WERI-Rb-1 (cell line): ENCODE measurements at regions not wholly inside any gene's neighbourhood (a gene's known extent, or its start where the extent isn't known, plus 50 kb on each side); places are given as distances from the start of the nearest gene placed in this dataset.

ENCODE experiments used
- DNase-seq: peaks from one replicate; pipeline ENCODE4 v3.0.0-alpha.2; 2020
- H3K27ac ChIP-seq: fragments of 250-450 bp; sonication (Bioruptor Pico); 2 replicates; pipeline ENCODE4 v1.5.1; 2020; ENCODE audit warnings: mild to moderate bottlenecking, moderate library complexity
- H3K27me3 ChIP-seq: fragments of 250-450 bp; sonication (Bioruptor Pico); 2 replicates; pipeline ENCODE4 v1.5.1; 2021; ENCODE audit warnings: mild to moderate bottlenecking, low read depth, moderate library complexity; ENCODE audit not compliant: insufficient read depth, severe bottlenecking
- H3K36me3 ChIP-seq: fragments of 250-450 bp; sonication (Bioruptor Pico); 2 replicates; pipeline ENCODE4 v1.5.1; 2020; ENCODE audit warnings: mild to moderate bottlenecking, moderate library complexity
- H3K4me3 ChIP-seq: 2 replicates; pipeline ENCODE4 v1.5.1; 2011; ENCODE audit warnings: low read depth, mild to moderate bottlenecking, control low read depth, low read length
- H3K9me3 ChIP-seq: fragments of 250-450 bp; sonication (Bioruptor Pico); 2 replicates; pipeline ENCODE4 v1.5.1; 2021; ENCODE audit warnings: mild to moderate bottlenecking, moderate library complexity; ENCODE audit not compliant: severe bottlenecking
- CTCF ChIP-seq: IDR thresholded peaks from 2 replicates; pipeline ENCODE4 v1.5.1; 2011; ENCODE audit warnings: low read depth, mild to moderate bottlenecking, control low read depth, inconsistent platforms, low read length

GRCh38 chr6:95243053-95243452 is 334.3 kb upstream of the MANEA start:
- no peak for TF ChIP-seq CTCF
- no peaks in the 10 kb centered on the region for H3K9me3 ChIP-seq
- no peak overlapping the region for H3K4me3 ChIP-seq
- no peak for DNase-seq
- H3K36me3 ChIP-seq = no peaks in the 10 kb centered on the region
- H3K27ac ChIP-seq = no peak overlapping the region
- no peaks in the 10 kb centered on the region for H3K27me3 ChIP-seq

GRCh38 chr6:95244751-95245150 is 332.6 kb upstream of the MANEA start:
- no peak for TF ChIP-seq CTCF
- Histone ChIP-seq H3K27me3 (no peaks in the 10 kb centered on the region), H3K9me3 (no peaks in the 10 kb centered on the region), H3K36me3 (no peaks in the 10 kb centered on the region), H3K4me3 (no peak overlapping the region), H3K27ac (no peak overlapping the region)
- no peak for DNase-seq

GRCh38 chr6:95248499-95248898 is 328.8 kb upstream of the MANEA start:
- DNase-seq = no peak
- Histone ChIP-seq H3K4me3 (no peak overlapping the region), H3K9me3 (no peaks in the 10 kb centered on the region), H3K36me3 (no peaks in the 10 kb centered on the region), H3K27ac (no peak overlapping the region), H3K27me3 (no peaks in the 10 kb centered on the region)
- TF ChIP-seq CTCF = no peak

GRCh38 chr6:95249175-95249574 is 328.2 kb upstream of the MANEA start:
- H3K36me3 ChIP-seq = no peaks in the 10 kb centered on the region
- H3K27me3 ChIP-seq = no peaks in the 10 kb centered on the region
- no peak overlapping the region for H3K27ac ChIP-seq
- no peak for DNase-seq
- no peaks in the 10 kb centered on the region for H3K9me3 ChIP-seq
- TF ChIP-seq CTCF = no peak
- no peak overlapping the region for H3K4me3 ChIP-seq

GRCh38 chr6:95249661-95250060 is 327.7 kb upstream of the MANEA start:
- no peak for TF ChIP-seq CTCF
- no peaks in the 10 kb centered on the region for H3K27me3 ChIP-seq
- H3K36me3 ChIP-seq = no peaks in the 10 kb centered on the region
- no peak overlapping the region for H3K4me3 ChIP-seq
- H3K9me3 ChIP-seq = no peaks in the 10 kb centered on the region
- no peak overlapping the region for H3K27ac ChIP-seq
- no peak for DNase-seq

- Histone ChIP-seq H3K27me3 (no peaks in the 10 kb centered on the region), H3K36me3 (no peaks in the 10 kb centered on the region), H3K4me3 (no peak overlapping the region), H3K27ac (no peak overlapping the region), H3K9me3 (no peaks in the 10 kb centered on the region)
- TF ChIP-seq CTCF = no peak
- no peak for DNase-seq
Observed at GRCh38 chr6:95263840-95264239, 313.5 kb upstream of the MANEA start.
